Panc1 (cell line): ENCODE measurements at regions not wholly inside any gene's neighbourhood (a gene's known extent, or its start where the extent isn't known, plus 50 kb on each side); places are given as distances from the start of the nearest gene placed in this dataset.

Experiments
- POLR2AphosphoS5 ChIP-seq: IDR thresholded peaks from 2 replicates; pipeline ENCODE4 v1.6.1; 2012; ENCODE audit warnings: mild to moderate bottlenecking, low read depth, low read length, moderate library complexity
- SIN3A ChIP-seq: IDR thresholded peaks from 2 replicates; pipeline ENCODE4 v1.6.1; 2012; ENCODE audit warnings: low read depth, mild to moderate bottlenecking, low read length, moderate library complexity, borderline replicate concordance; ENCODE audit not compliant: insufficient read depth
- TCF7L2 ChIP-seq: IDR thresholded peaks from 2 replicates; pipeline ENCODE4 v1.6.1; 2011; ENCODE audit warnings: mild to moderate bottlenecking, low read depth, low read length, inconsistent platforms
- TF ChIP-seq, protein P1 (sequence below): fragments of 450-650 bp; IDR thresholded peaks from 2 replicates; pipeline ENCODE4 v1.5.1; 2017; ENCODE audit warnings: mild to moderate bottlenecking
- TF ChIP-seq, protein P2 (sequence below), 2 experiments: IDR thresholded peaks; 2 replicates each; pipeline ENCODE4 v1.6.1; 2011 to 2012; ENCODE audit warnings: low read depth in 2 of 2, control low read depth in 1 of 2, low read length in 1 of 2, mild to moderate bottlenecking in 1 of 2, moderate library complexity in 1 of 2; ENCODE audit not compliant: insufficient read depth in 1 of 2

DNA sequence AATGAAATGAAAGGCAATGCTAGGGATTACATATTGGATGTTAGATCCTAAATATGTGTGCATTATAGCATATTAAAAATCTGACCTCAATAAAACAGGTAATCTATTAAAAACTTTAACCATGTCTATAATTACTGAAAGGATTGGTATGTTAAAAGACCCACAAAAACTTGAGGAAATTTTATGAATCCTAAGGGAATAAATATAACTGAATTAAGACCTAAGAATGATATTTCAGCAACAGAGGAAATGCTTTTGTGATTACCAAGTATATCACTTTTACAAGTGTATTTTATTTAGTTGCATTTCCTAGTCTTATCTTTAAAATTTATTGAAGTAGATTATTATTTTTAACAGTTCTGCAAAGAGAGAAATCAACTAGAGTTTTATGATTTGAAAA, 571.5 kb downstream of the HDGFL1 start:
- TF ChIP-seq, protein P1, sequence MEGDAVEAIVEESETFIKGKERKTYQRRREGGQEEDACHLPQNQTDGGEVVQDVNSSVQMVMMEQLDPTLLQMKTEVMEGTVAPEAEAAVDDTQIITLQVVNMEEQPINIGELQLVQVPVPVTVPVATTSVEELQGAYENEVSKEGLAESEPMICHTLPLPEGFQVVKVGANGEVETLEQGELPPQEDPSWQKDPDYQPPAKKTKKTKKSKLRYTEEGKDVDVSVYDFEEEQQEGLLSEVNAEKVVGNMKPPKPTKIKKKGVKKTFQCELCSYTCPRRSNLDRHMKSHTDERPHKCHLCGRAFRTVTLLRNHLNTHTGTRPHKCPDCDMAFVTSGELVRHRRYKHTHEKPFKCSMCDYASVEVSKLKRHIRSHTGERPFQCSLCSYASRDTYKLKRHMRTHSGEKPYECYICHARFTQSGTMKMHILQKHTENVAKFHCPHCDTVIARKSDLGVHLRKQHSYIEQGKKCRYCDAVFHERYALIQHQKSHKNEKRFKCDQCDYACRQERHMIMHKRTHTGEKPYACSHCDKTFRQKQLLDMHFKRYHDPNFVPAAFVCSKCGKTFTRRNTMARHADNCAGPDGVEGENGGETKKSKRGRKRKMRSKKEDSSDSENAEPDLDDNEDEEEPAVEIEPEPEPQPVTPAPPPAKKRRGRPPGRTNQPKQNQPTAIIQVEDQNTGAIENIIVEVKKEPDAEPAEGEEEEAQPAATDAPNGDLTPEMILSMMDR, result no peak
- no peak for TF ChIP-seq POLR2AphosphoS5
- no peak for TF ChIP-seq TCF7L2
- TF ChIP-seq SIN3A, result no peak
- TF ChIP-seq, protein P2, sequence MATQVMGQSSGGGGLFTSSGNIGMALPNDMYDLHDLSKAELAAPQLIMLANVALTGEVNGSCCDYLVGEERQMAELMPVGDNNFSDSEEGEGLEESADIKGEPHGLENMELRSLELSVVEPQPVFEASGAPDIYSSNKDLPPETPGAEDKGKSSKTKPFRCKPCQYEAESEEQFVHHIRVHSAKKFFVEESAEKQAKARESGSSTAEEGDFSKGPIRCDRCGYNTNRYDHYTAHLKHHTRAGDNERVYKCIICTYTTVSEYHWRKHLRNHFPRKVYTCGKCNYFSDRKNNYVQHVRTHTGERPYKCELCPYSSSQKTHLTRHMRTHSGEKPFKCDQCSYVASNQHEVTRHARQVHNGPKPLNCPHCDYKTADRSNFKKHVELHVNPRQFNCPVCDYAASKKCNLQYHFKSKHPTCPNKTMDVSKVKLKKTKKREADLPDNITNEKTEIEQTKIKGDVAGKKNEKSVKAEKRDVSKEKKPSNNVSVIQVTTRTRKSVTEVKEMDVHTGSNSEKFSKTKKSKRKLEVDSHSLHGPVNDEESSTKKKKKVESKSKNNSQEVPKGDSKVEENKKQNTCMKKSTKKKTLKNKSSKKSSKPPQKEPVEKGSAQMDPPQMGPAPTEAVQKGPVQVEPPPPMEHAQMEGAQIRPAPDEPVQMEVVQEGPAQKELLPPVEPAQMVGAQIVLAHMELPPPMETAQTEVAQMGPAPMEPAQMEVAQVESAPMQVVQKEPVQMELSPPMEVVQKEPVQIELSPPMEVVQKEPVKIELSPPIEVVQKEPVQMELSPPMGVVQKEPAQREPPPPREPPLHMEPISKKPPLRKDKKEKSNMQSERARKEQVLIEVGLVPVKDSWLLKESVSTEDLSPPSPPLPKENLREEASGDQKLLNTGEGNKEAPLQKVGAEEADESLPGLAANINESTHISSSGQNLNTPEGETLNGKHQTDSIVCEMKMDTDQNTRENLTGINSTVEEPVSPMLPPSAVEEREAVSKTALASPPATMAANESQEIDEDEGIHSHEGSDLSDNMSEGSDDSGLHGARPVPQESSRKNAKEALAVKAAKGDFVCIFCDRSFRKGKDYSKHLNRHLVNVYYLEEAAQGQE (IDR thresholded peaks at IDR 0.05; ENCODE audit: insufficient read depth in 1 of 2, low read depth in 2 of 2, low read length in 1 of 2), result no peak
